IMR-90 (cell line): ENCODE measurements at regions not wholly inside any gene's neighbourhood (a gene's known extent, or its start where the extent isn't known, plus 50 kb on each side); places are given as distances from the start of the nearest gene placed in this dataset.
"Not testable (repeated sequence)": the region's sequence is repeated elsewhere in the genome, so short reads cannot be mapped to it uniquely, and the experiment has no call there.

Source experiments
- ATAC-seq: fragments of 200-7000 bp; cut with Tn5 transposase; 2 replicates; pipeline ENCODE4 v1.9.1; 2020; ENCODE audit warnings: low read depth, mild to moderate bottlenecking, moderate library complexity
- BruUV-seq: library from RNA; stranded (reverse); fragments of 400-500 nt; replicated peaks from 2 replicates; lab custom pipeline; 2021; lab: Mats Ljungman, UMichigan
- CTCF ChIA-PET: fragments of 300-600 bp; formaldehyde crosslinking; extraction: SDS; loops from one replicate; lab custom pipeline; 2021; ENCODE audit warnings: antibody characterized with exemption; lab: Yijun Ruan, JAX
- POLR2A ChIA-PET: fragments of 300-600 bp; sonication (Branson Sonifier 250); formaldehyde crosslinking; loops from one replicate; lab custom pipeline; 2022; ENCODE audit warnings: antibody characterized with exemption; ENCODE audit not compliant: unreplicated experiment; lab: Charles Lee
- DNase-seq: peaks from one replicate; pipeline ENCODE4 v3.0.0; 2013
- H2AFZ ChIP-seq: replicated peaks from 2 replicates; pipeline ENCODE3; 2013; ENCODE audit warnings: low read length, mild to moderate bottlenecking; ENCODE audit not compliant: poor library complexity
- H2AK5ac ChIP-seq: 2 replicates; pipeline ENCODE4 v1.6.1; 2013; ENCODE audit warnings: low read depth, low read length, inconsistent platforms
- H2AK9ac ChIP-seq: replicated peaks from 2 replicates; pipeline ENCODE3; 2013; ENCODE audit warnings: mild to moderate bottlenecking, low read depth, low read length, moderate library complexity; ENCODE audit not compliant: poor library complexity
- H2BK120ac ChIP-seq: 2 replicates; pipeline ENCODE4 v1.6.1; 2013; ENCODE audit warnings: low read depth, low read length, inconsistent platforms
- H2BK15ac ChIP-seq: 3 replicates; pipeline ENCODE4 v1.6.1; 2013; ENCODE audit warnings: low read depth, low read length, inconsistent platforms
- H2BK20ac ChIP-seq: 2 replicates; pipeline ENCODE4 v1.6.1; 2013; ENCODE audit warnings: low read depth, mild to moderate bottlenecking, inconsistent platforms, low read length, moderate library complexity
- H2BK5ac ChIP-seq: 2 replicates; pipeline ENCODE4 v1.6.1; 2013; ENCODE audit warnings: mild to moderate bottlenecking, low read depth, low read length, inconsistent platforms; ENCODE audit not compliant: poor library complexity, severe bottlenecking
- H3K14ac ChIP-seq: replicated peaks from 2 replicates; pipeline ENCODE4 v1.6.1; 2013; ENCODE audit warnings: low read depth, low read length, inconsistent platforms
- H3K18ac ChIP-seq: 2 replicates; pipeline ENCODE4 v1.6.1; 2013; ENCODE audit warnings: low read depth, low read length, control low read depth
- H3K23ac ChIP-seq: 2 replicates; pipeline ENCODE4 v1.6.1; 2013; ENCODE audit warnings: low read depth, low read length, inconsistent platforms
- H3K27ac ChIP-seq: 2 replicates; pipeline ENCODE4 v1.5.1; 2013; ENCODE audit warnings: mild to moderate bottlenecking, control low read depth, low read length; ENCODE audit not compliant: insufficient read depth
- H3K27me3 ChIP-seq: 2 replicates; pipeline ENCODE4 v1.6.1; 2013; ENCODE audit warnings: low read length; ENCODE audit not compliant: control insufficient read depth, insufficient read depth
- H3K36me3 ChIP-seq: 2 replicates; pipeline ENCODE4 v1.6.1; 2013; ENCODE audit warnings: low read length, mixed read lengths; ENCODE audit not compliant: control insufficient read depth, insufficient read depth
- H3K4ac ChIP-seq: 2 replicates; pipeline ENCODE4 v1.6.1; 2013; ENCODE audit warnings: low read depth, low read length, inconsistent platforms
- H3K4me1 ChIP-seq: 2 replicates; pipeline ENCODE4 v1.6.1; 2013; ENCODE audit warnings: low read length, mixed read lengths; ENCODE audit not compliant: control insufficient read depth, insufficient read depth
- H3K4me2 ChIP-seq: 2 replicates; pipeline ENCODE4 v1.6.1; 2013; ENCODE audit warnings: low read depth, mild to moderate bottlenecking, control low read depth, low read length, moderate library complexity
- H3K4me3 ChIP-seq: 2 replicates; pipeline ENCODE4 v1.5.1; 2013; ENCODE audit warnings: low read depth, mild to moderate bottlenecking, control low read depth, low read length, moderate library complexity; ENCODE audit not compliant: insufficient read depth
- H3K56ac ChIP-seq: 2 replicates; pipeline ENCODE4 v1.6.1; 2013; ENCODE audit warnings: low read length, inconsistent platforms; ENCODE audit not compliant: insufficient read depth; ENCODE audit errors: extremely low read depth
- H3K79me1 ChIP-seq, 2 experiments: 2 replicates each; pipeline ENCODE4 v1.6.1; 2013; ENCODE audit warnings: low read length in 2 of 2, inconsistent platforms in 1 of 2, low read depth in 1 of 2
- H3K9ac ChIP-seq: 2 replicates; pipeline ENCODE4 v1.6.1; 2013; ENCODE audit warnings: low read depth, low read length, control low read depth
- H3K9me1 ChIP-seq: 2 replicates; pipeline ENCODE4 v1.6.1; 2013; ENCODE audit warnings: low read length, inconsistent platforms; ENCODE audit not compliant: insufficient read depth
- H3K9me3 ChIP-seq: 2 replicates; pipeline ENCODE4 v1.6.1; 2013; ENCODE audit warnings: low read length; ENCODE audit not compliant: control insufficient read depth, insufficient read depth
- H4K20me1 ChIP-seq: 2 replicates; pipeline ENCODE4 v1.6.1; 2013; ENCODE audit warnings: low read length, inconsistent platforms; ENCODE audit not compliant: insufficient read depth
- H4K5ac ChIP-seq: 2 replicates; pipeline ENCODE4 v1.6.1; 2013; ENCODE audit warnings: mild to moderate bottlenecking, low read depth, low read length, control low read depth
- H4K8ac ChIP-seq, 2 experiments: 2 replicates each; pipeline ENCODE4 v1.6.1; 2013; ENCODE audit warnings: low read depth in 2 of 2, low read length in 2 of 2, control low read depth in 1 of 2, inconsistent platforms in 1 of 2
- H4K91ac ChIP-seq: 2 replicates; pipeline ENCODE4 v1.6.1; 2013; ENCODE audit warnings: low read depth, low read length, inconsistent platforms; ENCODE audit not compliant: insufficient read depth
- WGBS, 2 experiments: methylation state at CpG; one replicate each; pipeline versions ENCODE4 v1.1.5 to v1.1.7; 2013; ENCODE audit warnings: missing lambda C conversion rate in 2 of 2; ENCODE audit not compliant: insufficient read length in 1 of 2; ENCODE audit errors: extremely low coverage in 2 of 2; 5-methylcytosine and 5-hydroxymethylcytosine counted together
- dilution Hi-C: fragments of 300-500 bp; cut with HindIII; formaldehyde crosslinking; loops from one replicate; pipeline ENCODE4 v1.14.3; 2018; ENCODE audit warnings: low sequenced_read_pairs; ENCODE audit not compliant: unreplicated experiment
- in situ Hi-C: fragments of 300-500 bp; cut with MboI; formaldehyde crosslinking; loops from 3 replicates; pipeline ENCODE4 v1.14.3; 2019; ENCODE audit warnings: low sequenced_read_pairs, inconsistent platforms, mixed read lengths
- intact Hi-C: fragments of 100-400 bp; cut with micrococcal nuclease; formaldehyde crosslinking; loops from 2 replicates; pipeline ENCODE4 v1.10.0; 2022

DNA sequence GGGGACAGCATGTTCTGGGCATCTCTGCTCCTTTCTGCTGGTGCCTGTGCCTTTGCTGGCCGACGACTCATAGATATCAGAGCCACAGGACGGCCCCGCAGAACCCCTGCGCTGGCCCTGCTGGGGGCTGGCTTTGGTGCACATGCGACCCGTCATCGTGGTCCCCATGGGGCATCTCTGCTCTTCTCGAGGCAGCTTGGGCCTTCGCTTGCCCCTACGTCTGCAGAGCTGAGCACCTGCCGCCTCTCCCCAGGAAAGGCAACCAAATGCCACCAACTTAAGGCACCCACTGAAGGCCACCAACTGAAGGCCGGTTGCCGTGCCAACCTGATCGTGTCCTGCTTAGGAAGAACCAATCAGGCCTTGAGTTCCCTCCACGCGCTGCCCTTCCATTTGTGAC lies 153.1 kb downstream of the FOXD4L6 start:
- H3K18ac ChIP-seq, CTCF ChIA-PET, ATAC-seq, H3K4me1 ChIP-seq, in situ Hi-C loops, H3K9me3 ChIP-seq, H3K4me2 ChIP-seq, H2BK120ac ChIP-seq, H2AFZ ChIP-seq, H3K4me3 ChIP-seq, H4K20me1 ChIP-seq, BruUV-seq, intact Hi-C loops, dilution Hi-C loops, H2BK20ac ChIP-seq, H2BK15ac ChIP-seq, H3K4ac ChIP-seq, H3K27me3 ChIP-seq, H3K9me1 ChIP-seq, DNase-seq, H2AK5ac ChIP-seq, H4K91ac ChIP-seq, H3K14ac ChIP-seq, H3K79me1 ChIP-seq, H2AK9ac ChIP-seq, H3K23ac ChIP-seq, H3K56ac ChIP-seq, H3K9ac ChIP-seq, H4K5ac ChIP-seq, H3K36me3 ChIP-seq, H4K8ac ChIP-seq, POLR2A ChIA-PET, H3K27ac ChIP-seq, H2BK5ac ChIP-seq: not testable (repeated sequence)
- WGBS, 2 experiments, result 94% methylated on average over 7 of the region's 17 CpGs; no CpG with 5 or more reads in 1 of the 2 experiments

DNA sequence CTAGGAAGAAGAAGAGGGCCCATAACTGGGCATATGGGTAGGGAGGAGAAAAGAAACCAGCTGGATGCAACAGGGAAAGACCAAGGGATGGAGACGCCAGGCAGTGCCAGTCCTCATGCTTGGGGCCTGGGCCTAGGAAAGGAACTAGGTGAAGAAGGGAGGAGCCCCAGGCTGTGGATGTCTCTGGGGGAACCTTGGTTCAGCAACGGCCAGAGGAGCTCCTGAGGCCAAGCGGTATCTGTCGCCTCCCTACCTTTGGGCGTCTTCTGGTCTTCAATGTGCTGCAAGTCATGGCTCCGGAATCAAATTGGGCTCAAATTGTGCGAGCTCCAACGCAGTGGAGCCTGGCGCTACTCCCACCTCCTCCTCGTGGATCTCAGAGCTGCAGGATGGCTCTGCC lies 153.6 kb downstream of the FOXD4L6 start:
- in situ Hi-C loops, CTCF ChIA-PET, H2BK5ac ChIP-seq, H4K91ac ChIP-seq, ATAC-seq, H3K79me1 ChIP-seq, H4K8ac ChIP-seq, BruUV-seq, H3K27me3 ChIP-seq, H3K9me3 ChIP-seq, H2AK9ac ChIP-seq, H3K4me2 ChIP-seq, H2BK120ac ChIP-seq, H2BK20ac ChIP-seq, H3K4ac ChIP-seq, H4K5ac ChIP-seq, H3K14ac ChIP-seq, H3K4me3 ChIP-seq, H2AFZ ChIP-seq, H3K23ac ChIP-seq, H2BK15ac ChIP-seq, H3K9ac ChIP-seq, intact Hi-C loops, H3K56ac ChIP-seq, H3K27ac ChIP-seq, H3K4me1 ChIP-seq, H3K9me1 ChIP-seq, H4K20me1 ChIP-seq, H3K36me3 ChIP-seq, H3K18ac ChIP-seq, POLR2A ChIA-PET, DNase-seq, dilution Hi-C loops, H2AK5ac ChIP-seq: not testable (repeated sequence)
- WGBS, 2 experiments, result no CpG with 5 or more reads among the region's 10 CpGs
